HG03280 (cell line): ENCODE measurements at regions not wholly inside any gene's neighbourhood (a gene's known extent, or its start where the extent isn't known, plus 50 kb on each side); places are given as distances from the start of the nearest gene placed in this dataset.
"Not testable (repeated sequence)": the region's sequence is repeated elsewhere in the genome, so short reads cannot be mapped to it uniquely, and the experiment has no call there.

Experiments used
- ATAC-seq: cut with Tn5 transposase; IDR thresholded peaks from one replicate; pipeline ENCODE4 v1.9.1; 2021; ENCODE audit warnings: mild to moderate bottlenecking, moderate library complexity; ENCODE audit not compliant: unreplicated experiment

DNA sequence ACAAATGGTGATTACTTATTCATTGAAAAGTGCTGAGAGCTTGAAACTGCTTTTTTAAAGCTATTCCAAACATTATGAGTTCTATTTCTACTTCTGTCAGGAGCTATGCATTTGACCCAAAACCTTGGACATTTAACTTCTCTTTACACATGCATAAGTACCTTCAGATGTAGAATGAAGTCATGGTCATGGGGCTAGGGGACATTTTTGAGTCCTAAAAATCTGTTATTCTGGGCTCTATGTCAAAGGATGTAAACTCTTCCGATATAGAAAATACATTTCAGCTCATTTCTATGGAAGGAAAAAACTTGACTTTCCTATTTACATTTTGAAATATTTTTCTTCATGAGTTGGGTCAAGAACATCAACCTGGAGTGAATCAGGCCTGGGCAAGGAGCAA is 179.5 kb upstream of the CXCL12 start:
- ATAC-seq, result no peak

GRCh38 chr10:44564790-44565189 is 179.9 kb upstream of the CXCL12 start:
- ATAC-seq, result no peak

DNA sequence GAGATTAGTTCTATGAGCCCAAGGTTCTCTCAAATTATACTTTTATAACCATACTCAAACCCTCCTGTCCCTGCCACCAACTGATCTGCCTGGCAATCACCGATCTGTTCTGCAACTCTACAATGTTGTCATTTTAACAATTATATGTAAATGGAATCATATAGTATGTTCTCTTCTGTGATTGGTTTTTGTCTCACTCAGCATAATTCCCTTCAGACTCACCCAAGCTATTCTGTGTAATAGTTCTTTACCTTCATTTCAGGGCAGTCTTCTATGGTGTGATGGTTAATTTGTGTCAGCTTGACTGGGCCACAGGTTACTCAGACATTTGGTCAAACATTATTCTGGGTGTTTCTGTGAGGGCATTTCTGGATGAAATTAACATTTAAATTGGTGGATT is 181.9 kb upstream of the CXCL12 start:
- ATAC-seq, result no peak

DNA sequence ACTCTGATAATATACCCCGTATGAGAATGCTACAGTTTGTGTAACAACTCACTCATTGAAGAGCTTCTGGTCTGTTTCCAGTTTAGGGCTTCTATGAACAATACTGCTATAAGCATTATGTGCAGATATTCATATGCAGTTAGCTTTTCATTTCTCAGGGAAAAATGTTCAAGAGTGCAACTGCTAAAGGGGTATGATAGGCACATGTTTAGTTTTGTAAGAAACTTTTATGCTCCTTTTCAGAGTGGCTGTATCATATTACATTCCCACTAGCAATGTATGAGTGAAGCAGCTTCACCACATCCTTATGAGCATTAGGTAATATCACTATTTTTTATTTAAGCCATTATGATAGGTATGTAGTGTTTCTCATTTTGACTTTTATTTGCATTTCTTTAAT is 182.6 kb upstream of the CXCL12 start:
- ATAC-seq, result no peak

DNA sequence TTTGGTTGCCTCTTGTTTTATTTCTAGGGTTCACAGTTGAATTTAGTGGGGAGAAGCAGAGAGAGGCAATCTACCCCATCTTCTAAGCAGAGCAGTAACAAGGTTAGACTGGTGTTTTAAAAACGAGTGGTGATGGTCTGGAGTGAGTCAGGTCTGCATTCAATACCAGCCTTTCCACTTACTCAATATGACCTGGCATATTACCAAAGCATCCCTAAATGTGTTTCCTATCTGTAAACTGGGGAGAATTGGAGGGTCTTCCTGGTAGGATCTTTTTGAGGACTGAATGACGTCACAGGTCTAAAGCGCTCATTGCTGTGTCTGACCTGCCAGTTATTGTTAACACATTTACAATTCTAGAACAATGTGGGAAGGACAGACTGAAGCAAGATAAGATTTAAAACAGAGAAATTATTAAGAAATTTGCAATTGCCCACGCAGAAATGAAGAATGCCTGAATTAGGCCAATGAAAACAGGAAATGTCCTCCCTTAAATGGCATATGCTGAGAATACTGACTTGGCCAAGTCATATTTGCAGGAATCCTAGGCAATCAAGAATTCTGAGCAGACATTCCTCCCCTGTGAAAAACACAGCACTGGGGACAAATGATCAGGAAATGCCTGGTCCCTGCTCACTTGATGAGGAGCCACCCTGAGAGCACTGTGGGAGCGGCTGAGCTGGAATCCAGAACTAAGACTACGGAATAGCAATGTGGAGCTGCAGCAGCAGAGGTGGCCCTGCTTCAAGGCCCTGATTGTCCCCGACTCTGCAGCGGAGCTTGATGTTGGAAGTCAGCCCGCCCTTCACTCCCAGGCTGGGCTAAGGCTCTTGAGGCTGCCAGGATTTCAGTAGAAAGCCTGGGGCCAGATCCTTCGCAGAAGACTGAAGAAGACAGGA is 184.5 kb upstream of the CXCL12 start:
- no peak for ATAC-seq

GRCh38 chr10:44571701-44572100 is 186.8 kb upstream of the CXCL12 start:
- ATAC-seq, result no peak

- no peak for ATAC-seq
These were observed 187.2 kb upstream of the CXCL12 start for GRCh38 chr10:44572146-44572545.

GRCh38 chr10:44573821-44574220 is 188.9 kb upstream of the CXCL12 start:
- no peak for ATAC-seq

DNA sequence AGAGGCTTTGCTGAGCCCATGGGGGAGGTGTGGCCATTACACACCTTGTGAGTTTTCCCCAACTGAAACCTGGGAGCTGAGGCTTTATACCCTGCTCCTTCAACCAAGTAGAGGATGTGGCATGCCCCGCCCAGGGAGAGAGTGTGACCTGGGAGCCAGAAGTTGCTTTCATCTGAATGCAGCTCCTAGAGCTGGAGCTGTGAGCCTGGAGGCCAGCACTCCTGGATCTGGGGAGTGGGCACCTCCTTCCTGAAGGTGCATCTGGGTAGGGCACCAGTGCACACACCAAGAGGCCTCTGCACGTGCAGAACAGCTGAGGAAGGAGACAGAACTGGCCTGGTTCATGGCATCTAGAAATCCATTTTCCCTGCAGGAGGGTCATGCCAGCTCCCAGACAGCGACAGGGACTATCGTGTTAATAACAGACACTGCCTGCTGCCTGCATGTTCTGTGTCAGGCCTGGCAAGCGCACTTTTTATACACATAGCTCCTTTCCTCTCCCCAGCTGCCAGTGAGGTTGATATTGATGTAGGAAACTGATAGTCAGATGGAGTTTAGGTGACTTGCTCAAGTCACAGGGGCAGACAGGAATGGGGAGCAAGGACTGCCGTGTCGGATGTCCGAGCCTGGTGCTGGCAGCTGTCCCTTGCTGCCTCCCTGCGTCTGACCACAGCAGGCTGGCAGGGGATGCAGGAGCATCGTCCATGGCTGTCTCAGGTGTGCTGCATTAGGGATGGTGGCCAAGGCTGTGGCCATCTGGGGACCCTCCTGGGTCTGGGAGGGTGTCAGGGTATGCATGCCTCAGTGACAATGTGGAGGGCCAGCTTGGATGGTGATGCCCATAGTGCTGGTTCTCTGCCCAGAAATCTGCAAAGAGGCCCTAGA is 189.9 kb upstream of the CXCL12 start:
- no peak for ATAC-seq

GRCh38 chr10:44575601-44576380 is 190.9 kb upstream of the CXCL12 start:
- no peak for ATAC-seq

DNA sequence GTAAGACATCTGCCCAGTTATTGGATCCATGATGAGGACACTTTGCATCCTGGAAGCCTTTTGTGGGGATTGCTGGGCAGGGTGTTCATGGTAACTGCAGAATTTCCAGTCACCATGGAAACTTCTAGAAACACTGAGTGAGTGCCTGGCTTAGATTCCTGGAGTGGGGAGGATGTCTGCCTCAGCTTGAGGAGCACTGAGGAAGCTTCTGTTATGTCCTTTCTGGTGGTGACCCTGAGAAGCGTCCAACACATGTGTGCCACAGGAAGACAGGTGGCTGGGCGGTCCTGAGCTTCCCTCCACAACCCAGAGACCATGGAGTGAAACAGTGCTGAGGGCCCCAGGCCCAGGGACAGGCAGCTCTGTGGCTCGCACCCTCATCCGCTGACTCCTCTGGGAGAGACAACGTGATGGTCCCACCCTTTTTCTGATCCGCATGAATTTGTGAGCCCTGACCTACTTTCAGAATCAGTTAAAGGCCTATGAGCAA is 191.8 kb upstream of the CXCL12 start:
- ATAC-seq, result no peak

- ATAC-seq, result no peak
These were observed 192.6 kb upstream of the CXCL12 start for GRCh38 chr10:44577533-44577932.

DNA sequence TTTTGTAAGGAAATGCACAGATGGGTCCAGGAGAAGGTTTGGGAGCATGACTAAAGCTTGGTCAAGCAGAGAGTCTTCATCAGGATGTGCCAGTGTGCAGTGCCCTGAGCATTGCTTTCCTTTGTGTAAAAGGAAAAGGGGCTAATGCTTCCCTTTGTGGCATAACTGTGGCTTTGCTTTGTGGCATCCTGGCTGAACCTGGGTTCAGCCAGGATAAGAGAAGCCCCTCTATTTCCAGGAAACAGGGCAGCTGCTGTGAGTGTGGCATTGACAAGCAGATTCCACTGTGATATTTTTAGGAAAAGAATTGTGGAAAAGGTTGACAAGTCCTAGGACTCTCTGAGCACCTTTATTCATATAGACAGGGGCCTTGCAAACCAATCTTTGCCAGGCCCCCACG is 193.4 kb upstream of the CXCL12 start:
- no peak for ATAC-seq

GRCh38 chr10:44578963-44579362 is 194.1 kb upstream of the CXCL12 start:
- not testable (repeated sequence) for ATAC-seq

DNA sequence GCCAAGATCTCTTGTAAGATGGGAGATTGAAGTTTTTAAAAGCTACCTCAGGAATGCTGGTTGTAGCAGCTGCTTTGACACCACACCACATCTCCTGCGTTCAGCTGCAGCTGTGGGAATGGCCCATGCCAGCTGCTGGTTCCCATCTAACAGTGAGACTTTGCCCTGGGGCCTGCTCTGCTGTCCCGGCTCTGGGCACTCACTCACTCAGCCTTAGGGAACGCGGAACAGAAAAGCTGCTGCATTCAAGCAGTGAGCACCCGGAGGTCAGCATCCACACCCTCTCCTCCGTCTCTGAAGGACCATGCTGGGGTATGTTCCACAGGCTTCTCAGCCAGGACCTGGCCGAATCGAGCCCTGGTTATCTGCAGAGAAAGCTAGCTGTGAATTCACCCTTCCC is 197.1 kb upstream of the CXCL12 start:
- ATAC-seq, result no peak

DNA sequence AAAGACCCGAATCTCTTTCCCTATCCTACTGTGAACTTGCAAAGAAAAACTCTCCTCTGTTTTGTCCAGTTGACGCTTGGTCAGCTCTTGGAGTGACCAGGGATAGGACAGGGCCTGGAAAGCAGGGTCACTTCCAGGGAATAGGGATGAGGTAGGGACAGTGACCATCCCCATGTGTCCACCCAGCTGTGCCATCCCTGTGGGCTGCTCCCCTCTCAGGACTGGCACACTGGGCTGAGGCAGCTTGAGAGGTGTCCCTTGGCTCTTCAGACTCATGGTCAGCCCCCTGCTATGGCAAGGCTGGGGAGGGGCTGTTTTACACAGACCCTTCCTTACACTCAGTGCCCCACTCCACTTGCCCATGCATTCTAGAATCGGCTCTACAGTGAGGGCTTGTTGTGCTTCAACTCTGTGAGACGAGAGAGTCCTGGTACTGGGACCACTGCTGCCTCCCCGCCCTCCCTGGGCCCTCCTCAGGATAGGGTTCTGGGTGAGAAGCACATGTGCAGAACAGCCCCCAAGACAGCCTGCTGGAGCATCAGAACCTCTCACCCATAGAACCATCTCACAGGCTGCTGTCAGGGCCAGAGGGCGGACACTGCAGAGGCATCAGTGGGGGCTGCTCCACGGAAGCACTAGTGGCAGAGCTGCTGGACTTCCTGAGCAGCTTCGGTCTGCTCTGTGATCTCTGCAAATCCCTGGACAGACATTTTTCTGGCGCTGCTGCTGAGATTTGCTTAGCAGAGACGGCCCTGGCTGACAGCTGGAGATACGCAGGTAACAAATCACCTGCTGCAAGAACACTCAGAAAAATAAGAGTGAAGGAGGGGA is 202.8 kb upstream of the CXCL12 start:
- ATAC-seq, result no peak

- ATAC-seq, result no peak
These were observed 204.5 kb upstream of the CXCL12 start for GRCh38 chr10:44589181-44589943.

- ATAC-seq, result no peak
These were observed 205.1 kb upstream of the CXCL12 start for GRCh38 chr10:44589944-44590449.

DNA sequence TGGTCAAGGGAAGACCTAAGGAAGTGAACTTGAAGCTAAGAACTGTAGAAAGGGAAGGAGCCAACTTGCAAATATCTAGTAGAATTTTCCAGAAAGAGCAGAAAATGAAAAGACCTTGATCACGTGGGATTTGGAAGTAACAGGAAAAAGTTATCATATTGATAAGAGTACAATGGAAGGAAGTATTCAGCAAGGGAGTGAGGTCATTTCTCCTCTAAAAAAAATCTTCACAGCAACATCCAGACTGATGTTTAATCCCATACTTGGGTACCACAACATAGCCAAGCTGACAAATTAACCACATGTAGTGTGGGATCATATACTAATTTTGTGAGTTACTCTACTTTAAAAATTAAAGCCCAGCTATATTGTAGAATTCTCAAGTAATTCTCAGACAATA is 207.0 kb upstream of the CXCL12 start:
- ATAC-seq, result no peak
